ENCODE measurements at regions not wholly inside any gene's neighbourhood (a gene's known extent, or its start where the extent isn't known, plus 50 kb on each side); places are given as distances from the start of the nearest gene placed in this dataset.

DNA sequence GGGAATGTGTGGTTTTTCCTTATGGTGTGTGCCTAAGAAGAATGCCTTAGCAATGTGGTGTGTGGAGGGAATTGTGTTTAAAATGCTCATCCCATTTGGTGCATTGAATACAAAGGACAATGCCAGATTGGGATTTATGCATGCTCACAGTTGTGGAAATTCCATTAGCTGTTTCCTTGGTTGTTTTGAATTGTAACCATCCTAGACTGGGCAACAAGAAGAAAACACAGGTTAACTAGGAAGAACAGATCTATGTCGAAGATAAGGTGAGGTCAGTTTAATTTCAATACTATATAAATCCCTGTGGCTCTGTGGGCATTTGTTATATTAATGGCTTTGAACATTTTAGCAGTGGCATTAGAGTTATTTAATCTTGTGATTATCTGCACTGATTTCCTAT is 266.8 kb downstream of the MAT2B start:
- TF ChIP-seq POLR2AphosphoS5 (IDR thresholded peaks at IDR 0.05; ENCODE audit: insufficient read depth, low read depth, low read length) (no peak), MYC (IDR thresholded peaks at IDR 0.05; ENCODE audit: low read depth, low read length) (no peak), JUN (IDR thresholded peaks at IDR 0.05; ENCODE audit: borderline replicate concordance, insufficient read depth, insufficient read length, low read depth) (no peak), FOS (IDR thresholded peaks at IDR 0.05; ENCODE audit: borderline replicate concordance, insufficient read depth, low read length) (no peak), EZH2 (IDR thresholded peaks at IDR 0.05; ENCODE audit: borderline replicate concordance, low read depth, low read length, severe bottlenecking) (no peak), GATA2 (IDR thresholded peaks at IDR 0.05; ENCODE audit: insufficient read depth, insufficient read length, low read depth, low read length) (no peak), POLR2A (IDR thresholded peaks at IDR 0.05; ENCODE audit: low read depth, low read length) (no peak)
- TF ChIP-seq, protein P1, sequence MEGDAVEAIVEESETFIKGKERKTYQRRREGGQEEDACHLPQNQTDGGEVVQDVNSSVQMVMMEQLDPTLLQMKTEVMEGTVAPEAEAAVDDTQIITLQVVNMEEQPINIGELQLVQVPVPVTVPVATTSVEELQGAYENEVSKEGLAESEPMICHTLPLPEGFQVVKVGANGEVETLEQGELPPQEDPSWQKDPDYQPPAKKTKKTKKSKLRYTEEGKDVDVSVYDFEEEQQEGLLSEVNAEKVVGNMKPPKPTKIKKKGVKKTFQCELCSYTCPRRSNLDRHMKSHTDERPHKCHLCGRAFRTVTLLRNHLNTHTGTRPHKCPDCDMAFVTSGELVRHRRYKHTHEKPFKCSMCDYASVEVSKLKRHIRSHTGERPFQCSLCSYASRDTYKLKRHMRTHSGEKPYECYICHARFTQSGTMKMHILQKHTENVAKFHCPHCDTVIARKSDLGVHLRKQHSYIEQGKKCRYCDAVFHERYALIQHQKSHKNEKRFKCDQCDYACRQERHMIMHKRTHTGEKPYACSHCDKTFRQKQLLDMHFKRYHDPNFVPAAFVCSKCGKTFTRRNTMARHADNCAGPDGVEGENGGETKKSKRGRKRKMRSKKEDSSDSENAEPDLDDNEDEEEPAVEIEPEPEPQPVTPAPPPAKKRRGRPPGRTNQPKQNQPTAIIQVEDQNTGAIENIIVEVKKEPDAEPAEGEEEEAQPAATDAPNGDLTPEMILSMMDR (IDR thresholded peaks at IDR 0.05; ENCODE audit: extremely low read depth in 1 of 2, insufficient read depth in 1 of 2, low read depth in 1 of 2, low read length in 2 of 2) = no peak
- TF ChIP-seq, protein P2, sequence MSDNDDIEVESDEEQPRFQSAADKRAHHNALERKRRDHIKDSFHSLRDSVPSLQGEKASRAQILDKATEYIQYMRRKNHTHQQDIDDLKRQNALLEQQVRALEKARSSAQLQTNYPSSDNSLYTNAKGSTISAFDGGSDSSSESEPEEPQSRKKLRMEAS (IDR thresholded peaks at IDR 0.05; ENCODE audit: insufficient read depth, insufficient read length) = no peak
- CTCF ChIA-PET = interaction anchor here (1.5 kb wide), 1 partner anchor 241 kb away, joined by 5 read pairs; no protein-coding TSS in a partner anchor
- Histone ChIP-seq H3K27ac (ENCODE audit: insufficient read depth, low read depth, low read length) (no peak overlapping the region), H3K36me3 (ENCODE audit: control insufficient read depth in 2 of 2, extremely low read depth in 1 of 2, insufficient read depth in 2 of 2, low read length in 2 of 2) (no peaks in the 10 kb centered on the region), H3K27me3 (ENCODE audit: control insufficient read depth in 2 of 2, insufficient read depth in 2 of 2, low read length in 2 of 2) (no peaks in the 10 kb centered on the region), H3K4me1 (ENCODE audit: control insufficient read depth, extremely low read depth, insufficient read depth, low read length) (peaks cover 22% of the 10 kb centered on the region), H3K9ac (replicated peaks; ENCODE audit: extremely low read depth, insufficient read depth, low read length) (no peak overlapping the region), H2AFZ (ENCODE audit: low read depth, low read length) (peak overlapping the region; percentile 71), H3K4me3 (replicated peaks in 1 of 3; ENCODE audit: insufficient read depth in 1 of 3, low read depth in 1 of 3, low read length in 3 of 3) (no peak overlapping the region), H3K9me3 (replicated peaks; ENCODE audit: control insufficient read depth, insufficient read depth, low read length) (no peaks in the 10 kb centered on the region), H3K4me2 (ENCODE audit: insufficient read depth, low read length) (no peak overlapping the region), H3K9me1 (replicated peaks; ENCODE audit: control insufficient read depth, extremely low read depth, insufficient read depth, low read length) (no peaks in the 10 kb centered on the region), H4K20me1 (replicated peaks; ENCODE audit: control insufficient read depth, extremely low read depth, insufficient read depth, low read length) (no peaks in the 10 kb centered on the region), H3K79me2 (ENCODE audit: control insufficient read depth, insufficient read depth, low read length) (no peaks in the 10 kb centered on the region)
- no TSS peak for BruUV-seq (replicated peaks)
- DNase-seq (ENCODE audit: low read depth, low spot score) (peak; percentile 25), FAIRE-seq (no peak)
- POLR2A ChIA-PET = no interaction called here
- dilution Hi-C loops (cut with MboI; ENCODE audit: extremely low pct_ligation_motif_present, low sequenced_read_pairs) (loop anchor here (25.0 kb wide), 1 partner anchor 90 kb away; no protein-coding TSS in a partner anchor), intact Hi-C loops (cut with micrococcal nuclease) (no loop called here)

Data from endothelial cell of umbilical vein (primary cell).